Islet of Langerhans (tissue), 1 donor: ENCODE measurements at regions not wholly inside any gene's neighbourhood (a gene's known extent, or its start where the extent isn't known, plus 50 kb on each side); places are given as distances from the start of the nearest gene placed in this dataset.

Experiments
- FAIRE-seq: peaks from one replicate; lab custom pipeline; 2011; peaks lifted over from hg19 to GRCh38; lab: Jason Lieb, UNC

GRCh38 chr11:23364076-23364475, 503.8 kb upstream of the CCDC179 start:
- no peak for FAIRE-seq

- no peak for FAIRE-seq
These were observed 510.5 kb upstream of the CCDC179 start for GRCh38 chr11:23370580-23371275.

GRCh38 chr11:23377909-23378308, 517.6 kb upstream of the CCDC179 start:
- no peak for FAIRE-seq

GRCh38 chr11:23391031-23391430, 530.8 kb upstream of the CCDC179 start:
- no peak for FAIRE-seq

GRCh38 chr11:23398052-23398451, 537.8 kb upstream of the CCDC179 start:
- FAIRE-seq = no peak

- no peak for FAIRE-seq
These were observed 539.7 kb upstream of the CCDC179 start for GRCh38 chr11:23399995-23400394.

- FAIRE-seq = no peak
These were observed 543.2 kb upstream of the CCDC179 start for GRCh38 chr11:23403210-23404185.

- FAIRE-seq = no peak
These were observed 544.2 kb upstream of the CCDC179 start for GRCh38 chr11:23404225-23405160.

GRCh38 chr11:23405350-23405937, 545.2 kb upstream of the CCDC179 start:
- no peak for FAIRE-seq

GRCh38 chr11:23406131-23406819, 546.0 kb upstream of the CCDC179 start:
- FAIRE-seq = no peak

- no peak for FAIRE-seq
These were observed 552.8 kb upstream of the CCDC179 start for GRCh38 chr11:23413057-23413456.

- FAIRE-seq = no peak
These were observed 562.8 kb upstream of the CCDC179 start for GRCh38 chr11:23423104-23423503.

- no peak for FAIRE-seq
These were observed 563.4 kb upstream of the CCDC179 start for GRCh38 chr11:23423656-23424055.

GRCh38 chr11:23425381-23425780, 565.1 kb upstream of the CCDC179 start:
- FAIRE-seq = no peak

GRCh38 chr11:23429569-23429968, 569.3 kb upstream of the CCDC179 start:
- no peak for FAIRE-seq

GRCh38 chr11:23453522-23453921, 593.2 kb upstream of the CCDC179 start:
- FAIRE-seq = no peak

GRCh38 chr11:23455321-23455891, 595.1 kb upstream of the CCDC179 start:
- no peak for FAIRE-seq

GRCh38 chr11:23457641-23458040, 597.4 kb upstream of the CCDC179 start:
- no peak for FAIRE-seq

- no peak for FAIRE-seq
These were observed 611.6 kb upstream of the CCDC179 start for GRCh38 chr11:23471878-23472277.

GRCh38 chr11:23473782-23474181, 613.5 kb upstream of the CCDC179 start:
- FAIRE-seq = no peak

- no peak for FAIRE-seq
These were observed 620.5 kb upstream of the CCDC179 start for GRCh38 chr11:23480736-23481135.
